SK-N-SH treated with all-trans-retinoic acid at 6 μM for 48 hours (cell line): ENCODE measurements at regions not wholly inside any gene's neighbourhood (a gene's known extent, or its start where the extent isn't known, plus 50 kb on each side); places are given as distances from the start of the nearest gene placed in this dataset.

Experiments
- ATAC-seq: fragments of 200-7000 bp; cut with Tn5 transposase; 3 replicates; pipeline ENCODE4 v1.9.1; 2020; ENCODE audit warnings: mild to moderate bottlenecking, moderate library complexity
- ARNTL ChIP-seq: fragments of 450-650 bp; formaldehyde crosslinking; IDR thresholded peaks from 2 replicates; pipeline ENCODE4 v1.5.0; 2020; ENCODE audit warnings: low read depth, mild to moderate bottlenecking, moderate library complexity, borderline replicate concordance
- BACH2 ChIP-seq: fragments of 250-450 bp; sonication (Bioruptor Pico); IDR thresholded peaks from 2 replicates; pipeline ENCODE4 v1.9.0; 2021; ENCODE audit warnings: mild to moderate bottlenecking, borderline replicate concordance
- CREB5 ChIP-seq: fragments of 250-450 bp; sonication (Bioruptor Pico); IDR thresholded peaks from 2 replicates; pipeline ENCODE4 v1.5.1; 2020; ENCODE audit warnings: low read depth, mild to moderate bottlenecking, moderate library complexity
- CSDC2 ChIP-seq: fragments of 250-450 bp; sonication (Bioruptor Pico); IDR thresholded peaks from 2 replicates; pipeline ENCODE4 v1.5.0; 2020; ENCODE audit warnings: mild to moderate bottlenecking, moderate library complexity
- CSRNP3 ChIP-seq: fragments of 250-450 bp; sonication (Bioruptor Pico); IDR thresholded peaks from 2 replicates; pipeline ENCODE4 v1.5.1; 2021; ENCODE audit warnings: mild to moderate bottlenecking, moderate library complexity
- GLIS3 ChIP-seq: fragments of 250-450 bp; sonication (Bioruptor Pico); IDR thresholded peaks from 2 replicates; pipeline ENCODE4 v1.5.0; 2020; ENCODE audit warnings: mild to moderate bottlenecking, moderate library complexity
- ISL1 ChIP-seq: fragments of 250-450 bp; sonication (Bioruptor Pico); IDR thresholded peaks from 2 replicates; pipeline ENCODE4 v2.1.2; 2022; ENCODE audit warnings: mild to moderate bottlenecking, moderate library complexity
- OSR1 ChIP-seq: fragments of 250-450 bp; sonication (Bioruptor Pico); IDR thresholded peaks from 2 replicates; pipeline ENCODE4 v1.8.0; 2022; ENCODE audit warnings: moderate library complexity, mild to moderate bottlenecking, inconsistent platforms
- PATZ1 ChIP-seq: fragments of 250-450 bp; sonication (Bioruptor Pico); IDR thresholded peaks from 2 replicates; pipeline ENCODE4 v1.8.0; 2020; ENCODE audit warnings: mild to moderate bottlenecking, moderate library complexity, borderline replicate concordance
- POU6F1 ChIP-seq: fragments of 250-450 bp; sonication (Bioruptor Pico); IDR thresholded peaks from 2 replicates; pipeline ENCODE4 v1.8.0; 2021; ENCODE audit warnings: low read depth, mild to moderate bottlenecking, moderate library complexity, borderline replicate concordance
- RARB ChIP-seq: fragments of 250-450 bp; sonication (Bioruptor Pico); IDR thresholded peaks from 2 replicates; pipeline ENCODE4 v1.8.0; 2021; ENCODE audit warnings: mild to moderate bottlenecking, moderate library complexity
- SNAI2 ChIP-seq: fragments of 250-450 bp; sonication (Bioruptor Pico); IDR thresholded peaks from 2 replicates; pipeline ENCODE4 v1.5.0; 2020; ENCODE audit warnings: mild to moderate bottlenecking, moderate library complexity
- TCF4 ChIP-seq: fragments of 250-450 bp; sonication (Bioruptor Pico); IDR thresholded peaks from 2 replicates; pipeline ENCODE4 v1.8.0; 2021; ENCODE audit warnings: mild to moderate bottlenecking, moderate library complexity, borderline replicate concordance
- TOX ChIP-seq: fragments of 250-450 bp; sonication (Bioruptor Pico); IDR thresholded peaks from 2 replicates; pipeline ENCODE4 v1.8.0; 2021; ENCODE audit warnings: mild to moderate bottlenecking, moderate library complexity, borderline replicate concordance
- TSHZ2 ChIP-seq: fragments of 250-450 bp; sonication (Bioruptor Pico); IDR thresholded peaks from 2 replicates; pipeline ENCODE4 v1.5.0; 2020; ENCODE audit warnings: mild to moderate bottlenecking, moderate library complexity
- ZC3H10 ChIP-seq: fragments of 250-450 bp; sonication (Bioruptor Pico); IDR thresholded peaks from 2 replicates; pipeline ENCODE4 v1.5.1; 2021; ENCODE audit warnings: mild to moderate bottlenecking, moderate library complexity
- ZFP3 ChIP-seq: fragments of 250-450 bp; sonication (Bioruptor Pico); IDR thresholded peaks from 2 replicates; pipeline ENCODE4 v1.5.0; 2020; ENCODE audit warnings: mild to moderate bottlenecking, moderate library complexity
- ZFP30 ChIP-seq: fragments of 450-650 bp; formaldehyde crosslinking; IDR thresholded peaks from 2 replicates; pipeline ENCODE4 v1.5.0; 2022; ENCODE audit warnings: mild to moderate bottlenecking, moderate library complexity
- ZNF70 ChIP-seq: fragments of 450-650 bp; formaldehyde crosslinking; IDR thresholded peaks from 2 replicates; pipeline ENCODE4 v1.5.0; 2020; ENCODE audit warnings: mild to moderate bottlenecking, moderate library complexity
- ZNF8 ChIP-seq: fragments of 450-650 bp; formaldehyde crosslinking; IDR thresholded peaks from 2 replicates; pipeline ENCODE4 v1.5.0; 2020; ENCODE audit warnings: mild to moderate bottlenecking, moderate library complexity

GRCh38 chr2:18899725-18900124 lies 310.4 kb upstream of the NT5C1B start:
- no peak for TF ChIP-seq ZC3H10
- no peak for TF ChIP-seq POU6F1
- no peak for TF ChIP-seq TOX (CRISPR knock-in tag)
- TF ChIP-seq ISL1: no peak
- no peak for TF ChIP-seq TSHZ2 (CRISPR knock-in tag)
- no peak for TF ChIP-seq CSDC2 (CRISPR knock-in tag)
- TF ChIP-seq ZNF70 (CRISPR knock-in tag): no peak
- TF ChIP-seq BACH2 (CRISPR knock-in tag): no peak
- TF ChIP-seq CREB5 (CRISPR knock-in tag): no peak
- no peak for TF ChIP-seq PATZ1 (CRISPR knock-in tag)
- no peak for TF ChIP-seq ZFP3 (CRISPR knock-in tag)
- TF ChIP-seq OSR1 (CRISPR knock-in tag): no peak
- no peak for TF ChIP-seq CSRNP3 (CRISPR knock-in tag)
- ATAC-seq: no peak

- ATAC-seq: no peak
Observed at GRCh38 chr2:18898271-18898670, 308.9 kb upstream of the NT5C1B start.

More at GRCh38 chr2:18898271-18898670, 308.9 kb upstream of the NT5C1B start:
- TF ChIP-seq ZFP30 (CRISPR knock-in tag) (no peak), ARNTL (CRISPR knock-in tag) (no peak), SNAI2 (CRISPR knock-in tag) (no peak), RARB (no peak), ZC3H10 (no peak), BACH2 (CRISPR knock-in tag) (no peak), ZNF8 (CRISPR knock-in tag) (no peak), CSRNP3 (CRISPR knock-in tag) (no peak), PATZ1 (CRISPR knock-in tag) (no peak), ZFP3 (CRISPR knock-in tag) (no peak), ZNF70 (CRISPR knock-in tag) (no peak), TOX (CRISPR knock-in tag) (no peak), TCF4 (CRISPR knock-in tag) (no peak), TSHZ2 (CRISPR knock-in tag) (no peak), GLIS3 (CRISPR knock-in tag) (no peak)
